GM12891 (cell line): ENCODE measurements at regions not wholly inside any gene's neighbourhood (a gene's known extent, or its start where the extent isn't known, plus 50 kb on each side); places are given as distances from the start of the nearest gene placed in this dataset.

Experiments used
- POLR2AphosphoS5 ChIP-seq: IDR thresholded peaks from 2 replicates; pipeline ENCODE4 v1.6.1; 2011; ENCODE audit warnings: low read depth, low read length, control low read depth
- TAF1 ChIP-seq: IDR thresholded peaks from 2 replicates; pipeline ENCODE4 v1.6.1; 2011; ENCODE audit warnings: low read depth, low read length, control low read depth

DNA sequence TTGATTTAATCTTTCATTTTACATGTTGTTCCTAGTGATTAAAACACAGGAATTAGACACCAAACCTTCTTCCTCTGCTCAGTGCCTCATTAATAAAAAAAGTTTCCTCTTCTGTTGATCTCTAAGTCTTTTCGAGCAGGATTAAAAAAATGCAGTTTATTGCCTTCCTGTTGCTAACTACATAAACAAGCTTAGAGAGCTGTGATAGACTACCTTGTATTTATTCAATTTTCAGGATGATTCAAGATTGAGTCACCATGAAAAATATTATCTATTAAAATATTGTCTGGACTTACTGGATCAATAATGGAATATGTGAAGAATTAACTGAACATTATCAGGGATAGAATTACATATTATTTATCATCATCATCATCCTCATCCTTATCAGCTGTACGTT lies 1089.6 kb upstream of the CNTNAP5 start:
- TF ChIP-seq TAF1: no peak
- TF ChIP-seq POLR2AphosphoS5: no peak
